Right lobe of liver (tissue), 4 donors: ENCODE measurements at regions not wholly inside any gene's neighbourhood (a gene's known extent, or its start where the extent isn't known, plus 50 kb on each side); places are given as distances from the start of the nearest gene placed in this dataset.

ENCODE experiments used
- CTCF ChIP-seq, 4 donors: fragments of 200-600 bp in 3 of 4; fragments of 450-650 bp in 1 of 4; IDR thresholded peaks; one replicate each; pipeline versions ENCODE4 v1.5.1 to v1.8.0; 2016 to 2022; ENCODE audit warnings: antibody characterized with exemption in 4 of 4, mild to moderate bottlenecking in 2 of 4
- POLR2A ChIP-seq: fragments of 450-650 bp; IDR thresholded peaks from one replicate; pipeline ENCODE4 v1.6.1; 2017; ENCODE audit warnings: antibody characterized with exemption, mild to moderate bottlenecking
- donor health status: DM: no; HTN: no; CAD: no.
- donor health status: DM: no; HTN: no; CAD: no.
- donor health status: DM: no; HTN: yes; CAD: no.

DNA sequence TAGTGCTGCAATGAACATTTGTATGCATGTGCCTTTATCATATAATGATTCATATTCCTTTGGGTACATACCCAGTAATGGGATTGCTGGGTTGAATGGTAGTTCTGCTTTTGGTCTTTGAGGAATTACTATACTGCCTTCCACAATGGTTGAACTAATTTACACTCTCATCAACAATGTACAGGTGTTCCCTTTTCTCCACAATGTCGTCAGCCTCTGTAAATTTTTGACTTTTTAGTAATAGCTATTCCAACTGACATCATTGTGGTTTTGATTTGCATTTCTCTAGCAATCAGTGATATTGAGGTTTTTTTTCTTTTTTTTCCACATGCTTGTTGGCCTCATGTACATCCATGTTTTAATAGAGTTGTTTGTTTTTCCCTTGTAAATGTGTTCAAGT is 2473.5 kb downstream of the PCDH9 start:
- TF ChIP-seq CTCF (IDR thresholded peaks at IDR 0.05), result no peak
- TF ChIP-seq POLR2A, result no peak
